22Rv1 (cell line): ENCODE measurements at regions not wholly inside any gene's neighbourhood (a gene's known extent, or its start where the extent isn't known, plus 50 kb on each side); places are given as distances from the start of the nearest gene placed in this dataset.

Source experiments
- H3K27ac ChIP-seq: fragments of 450-650 bp; 2 replicates; pipeline ENCODE4 v1.5.1; 2017
- CTCF ChIP-seq: fragments of 450-650 bp; IDR thresholded peaks from 2 replicates; pipeline ENCODE4 v1.5.1; 2017; ENCODE audit warnings: mild to moderate bottlenecking
- ZFX ChIP-seq: fragments of 450-650 bp; IDR thresholded peaks from 2 replicates; pipeline ENCODE4 v1.6.1; 2017; ENCODE audit warnings: antibody characterized with exemption, borderline replicate concordance

DNA sequence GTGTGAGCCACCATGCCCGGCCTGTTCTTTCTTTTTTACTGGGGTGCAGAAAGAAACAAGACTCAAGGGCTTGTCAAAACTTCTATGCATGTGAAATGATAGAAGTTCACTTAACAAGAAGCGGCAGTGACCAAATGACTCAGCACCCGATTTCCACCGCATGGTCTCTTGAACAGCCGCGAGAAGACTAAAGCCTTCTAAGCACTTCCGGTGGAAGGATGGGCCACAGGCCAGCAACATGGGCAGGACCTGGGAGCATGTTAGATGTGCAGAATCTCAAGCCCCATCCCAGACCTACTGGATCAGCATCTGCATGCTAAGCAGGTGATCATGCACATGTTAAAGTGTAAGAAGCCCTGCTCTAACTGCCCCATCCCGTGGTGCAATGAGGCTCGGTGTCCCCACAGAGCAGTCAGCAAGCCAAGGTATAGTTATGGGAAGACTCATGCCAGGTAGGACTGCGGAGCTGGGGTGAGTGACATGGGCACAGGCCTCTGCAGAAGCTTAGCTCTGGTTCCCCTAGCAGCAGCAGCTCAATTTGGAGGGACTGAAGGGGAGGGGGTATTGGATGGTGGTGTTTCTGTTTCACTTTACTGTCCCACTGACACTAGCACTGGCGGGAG is 88.5 kb upstream of the HNF1B start:
- TF ChIP-seq CTCF (no peak), ZFX (no peak)
- H3K27ac ChIP-seq, result no peak overlapping the region

- TF ChIP-seq ZFX, result no peak
- TF ChIP-seq CTCF, result no peak
- H3K27ac ChIP-seq, result no peak overlapping the region
Observed at GRCh38 chr17:37831986-37832385, 87.1 kb upstream of the HNF1B start.

GRCh38 chr17:37831492-37831891 is 86.6 kb upstream of the HNF1B start:
- H3K27ac ChIP-seq, result no peak overlapping the region
- no peak for TF ChIP-seq ZFX
- TF ChIP-seq CTCF, result no peak

DNA sequence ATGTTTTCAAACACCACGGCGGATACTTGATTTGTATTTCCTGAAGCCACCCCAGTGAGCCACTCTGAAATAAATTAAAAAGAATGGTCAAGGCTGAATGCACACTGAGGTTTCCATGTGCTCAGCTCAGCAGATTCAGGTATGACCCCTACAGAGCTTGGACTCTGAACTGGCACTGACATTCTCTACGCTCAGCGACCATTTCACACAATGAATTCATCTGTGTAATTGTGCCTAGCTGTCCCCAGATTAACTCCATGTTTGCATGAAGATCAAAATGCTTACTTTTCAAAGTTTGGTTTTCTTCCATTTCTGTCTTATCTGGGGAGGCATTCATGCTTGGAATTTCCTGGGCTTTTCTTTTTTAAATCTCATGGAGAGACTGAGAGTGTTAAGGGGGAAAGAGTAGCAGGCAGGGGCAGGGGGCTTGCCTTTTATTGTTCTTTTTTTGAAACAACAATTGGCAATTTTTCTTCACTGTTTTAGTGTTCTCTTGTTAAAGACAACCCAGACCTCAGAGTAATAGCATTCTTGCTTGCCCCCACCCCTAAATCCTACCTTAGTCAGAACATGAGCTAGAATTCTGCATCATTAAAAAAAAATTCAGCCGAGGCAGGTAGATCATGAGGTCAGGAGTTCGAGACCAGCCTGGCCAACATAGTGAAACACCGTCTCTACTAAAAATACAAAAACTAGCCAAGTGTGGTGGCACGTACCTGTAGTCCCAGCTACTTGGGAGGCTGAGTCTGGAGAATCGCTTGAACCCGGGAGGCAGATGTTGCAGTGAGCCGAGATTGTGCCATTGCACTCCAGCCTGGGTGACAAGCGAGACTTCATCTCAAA is 85.5 kb upstream of the HNF1B start:
- no peak for TF ChIP-seq CTCF
- TF ChIP-seq ZFX, result no peak
- H3K27ac ChIP-seq, result no peak overlapping the region

DNA sequence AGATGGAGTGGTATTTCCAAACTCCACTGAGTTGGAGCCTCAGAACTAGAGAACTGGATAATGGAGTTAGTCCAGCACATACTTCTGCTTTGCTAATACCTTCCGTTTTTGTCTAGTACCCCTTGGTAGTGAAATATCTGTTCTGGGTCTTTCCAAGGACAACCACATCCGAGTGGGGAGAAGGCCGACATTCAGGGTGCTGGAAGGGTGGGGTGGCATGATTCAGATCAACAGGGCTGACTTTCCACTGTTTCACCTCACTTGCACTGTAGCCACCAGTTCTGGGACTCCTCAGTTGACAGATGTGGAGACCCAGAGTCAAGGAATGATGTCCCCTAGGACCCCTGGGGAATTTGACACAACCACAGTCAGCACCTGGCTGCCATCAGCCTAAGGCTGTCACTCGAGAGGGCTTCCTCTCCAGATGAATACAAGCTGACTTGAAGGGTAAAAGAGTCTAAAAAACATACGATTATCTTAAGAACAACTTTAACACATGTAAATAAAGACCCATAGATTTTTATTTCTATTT is 84.8 kb upstream of the HNF1B start:
- TF ChIP-seq ZFX (no peak), CTCF (no peak)
- H3K27ac ChIP-seq, result no peak overlapping the region

- no peak for TF ChIP-seq CTCF
- TF ChIP-seq ZFX, result no peak
- H3K27ac ChIP-seq, result no peak overlapping the region
Observed at GRCh38 chr17:37828651-37829124, 83.8 kb upstream of the HNF1B start.
